SK-N-SH (cell line): ENCODE measurements at regions not wholly inside any gene's neighbourhood (a gene's known extent, or its start where the extent isn't known, plus 50 kb on each side); places are given as distances from the start of the nearest gene placed in this dataset.

Source experiments
- CTCF ChIA-PET: fragments of 300-600, 350-600 bp; formaldehyde crosslinking; extraction: SDS; loops from one replicate; lab custom pipeline; 2021; lab: Yijun Ruan, JAX
- POLR2A ChIA-PET: fragments of 350-600 bp; sonication (Branson Sonifier 250); formaldehyde crosslinking; extraction: SDS; loops from one replicate; lab custom pipeline; 2020; ENCODE audit warnings: antibody characterized with exemption, inconsistent platforms; lab: Yijun Ruan, JAX
- DNase-seq: peaks from one replicate; pipeline ENCODE4 v3.0.0; 2012
- H2AFZ ChIP-seq: fragments of 200-600 bp; sonication (generic); 2 replicates; pipeline ENCODE4 v1.8.1; 2016; ENCODE audit warnings: antibody characterized with exemption, mild to moderate bottlenecking, low read depth
- H3F3A ChIP-seq: fragments of 200-600 bp; sonication (generic); replicated peaks from 2 replicates; pipeline ENCODE3; 2016; ENCODE audit warnings: antibody characterized with exemption, mild to moderate bottlenecking; ENCODE audit not compliant: insufficient read depth
- H3K27ac ChIP-seq, 2 experiments: fragments of 200-500 bp in 1 of 2; fragments of 200-600 bp in 1 of 2; sonication (Bioruptor generic) in 1 of 2; sonication (generic), shearing (Covaris generic) in 1 of 2; 2 replicates each; pipeline versions ENCODE4 v1.5.1 to v1.6.1; 2014 to 2016; ENCODE audit warnings: low read depth in 2 of 2, inconsistent platforms in 1 of 2, low read length in 1 of 2, mild to moderate bottlenecking in 1 of 2, mixed read lengths in 1 of 2
- H3K27me3 ChIP-seq: fragments of 200-600 bp; sonication (generic), shearing (Covaris generic); 2 replicates; pipeline ENCODE4 v1.6.1; 2016; ENCODE audit warnings: mixed run types; ENCODE audit not compliant: insufficient read depth
- H3K36me3 ChIP-seq, 2 experiments: fragments of 200-500 bp in 1 of 2; fragments of 200-600 bp in 1 of 2; sonication (Bioruptor generic) in 1 of 2; sonication (generic) in 1 of 2; replicated peaks in 1 of 2; 2 replicates each; pipeline versions ENCODE3 to v1.5.1; 2014 to 2016; ENCODE audit warnings: low read length in 1 of 2, mild to moderate bottlenecking in 1 of 2; ENCODE audit not compliant: insufficient read depth in 2 of 2, control insufficient read depth in 1 of 2
- H3K4me1 ChIP-seq, 2 experiments: fragments of 200-500 bp in 1 of 2; fragments of 200-600 bp in 1 of 2; sonication (Bioruptor generic) in 1 of 2; sonication (generic), shearing (Covaris generic) in 1 of 2; 2 replicates each; pipeline versions ENCODE4 v1.5.1 to v1.6.1; 2014 to 2016; ENCODE audit warnings: low read depth in 1 of 2, low read length in 1 of 2, mixed run types in 1 of 2; ENCODE audit not compliant: insufficient read depth in 2 of 2, control insufficient read depth in 1 of 2
- H3K4me2 ChIP-seq: fragments of 200-600 bp; sonication (generic), shearing (Covaris generic); 2 replicates; pipeline ENCODE4 v1.6.1; 2017; ENCODE audit warnings: mixed run types
- H3K4me3 ChIP-seq, 2 experiments: fragments of 200-500 bp in 1 of 2; fragments of 200-600 bp in 1 of 2; sonication (Bioruptor generic) in 1 of 2; sonication (generic), shearing (Covaris generic) in 1 of 2; 2 replicates each; pipeline versions ENCODE4 v1.5.1 to v1.8.1; 2014 to 2016; ENCODE audit warnings: low read depth in 2 of 2, inconsistent platforms in 1 of 2, low read length in 1 of 2, mild to moderate bottlenecking in 1 of 2, mixed read lengths in 1 of 2, moderate library complexity in 1 of 2
- H3K79me2 ChIP-seq: fragments of 200-600 bp; sonication (generic); 2 replicates; pipeline ENCODE4 v1.8.1; 2017; ENCODE audit warnings: mild to moderate bottlenecking; ENCODE audit not compliant: insufficient read depth
- H3K9ac ChIP-seq: fragments of 200-600 bp; sonication (generic); 2 replicates; pipeline ENCODE4 v1.6.1; 2017; ENCODE audit warnings: mixed run types
- H3K9me2 ChIP-seq: fragments of 200-600 bp; sonication (generic); 2 replicates; pipeline ENCODE4 v1.6.1; 2017; ENCODE audit warnings: mixed run types
- H3K9me3 ChIP-seq: fragments of 200-600 bp; sonication (generic); 2 replicates; pipeline ENCODE4 v1.6.1; 2017; ENCODE audit warnings: mixed run types, mild to moderate bottlenecking, moderate library complexity
- H4K20me1 ChIP-seq: fragments of 200-600 bp; sonication (generic); 2 replicates; pipeline ENCODE4 v1.6.1; 2017; ENCODE audit warnings: mild to moderate bottlenecking, mixed run types; ENCODE audit not compliant: insufficient read depth
- ELF1 ChIP-seq: IDR thresholded peaks from 2 replicates; pipeline ENCODE4 v1.4.0; 2012
- EZH2phosphoT487 ChIP-seq: fragments of 200-600 bp; sonication (generic); IDR thresholded peaks from 2 replicates; pipeline ENCODE4 v1.6.1; 2017; ENCODE audit warnings: low read depth, mixed run types, mild to moderate bottlenecking, antibody characterized with exemption, moderate library complexity, borderline replicate concordance
- FOXM1 ChIP-seq: IDR thresholded peaks from 2 replicates; pipeline ENCODE4 v1.4.0; 2012; ENCODE audit warnings: low read depth, mild to moderate bottlenecking
- GABPA ChIP-seq: IDR thresholded peaks from 2 replicates; pipeline ENCODE4 v1.4.0; 2012; ENCODE audit warnings: low read depth, mild to moderate bottlenecking
- MEF2A ChIP-seq: IDR thresholded peaks from 2 replicates; pipeline ENCODE4 v1.4.0; 2012; ENCODE audit warnings: low read depth, borderline replicate concordance
- MXI1 ChIP-seq: IDR thresholded peaks from 2 replicates; pipeline ENCODE4 v1.6.1; 2012; ENCODE audit warnings: mild to moderate bottlenecking, low read depth, low read length, improper control_type of control experiment
- NFIC ChIP-seq: IDR thresholded peaks from 2 replicates; pipeline ENCODE4 v1.4.0; 2012; ENCODE audit warnings: borderline replicate concordance
- POLR2AphosphoS5 ChIP-seq: IDR thresholded peaks from 2 replicates; pipeline ENCODE4 v1.6.1; 2012; ENCODE audit warnings: low read depth, low read length
- REST ChIP-seq: IDR thresholded peaks from 2 replicates; pipeline ENCODE4 v1.6.1; 2012; ENCODE audit warnings: mild to moderate bottlenecking, low read depth, low read length, moderate library complexity
- RFX5 ChIP-seq: IDR thresholded peaks from 2 replicates; pipeline ENCODE4 v1.6.1; 2012; ENCODE audit warnings: mild to moderate bottlenecking, improper control_type of control experiment, low read length
- RXRA ChIP-seq: IDR thresholded peaks from 2 replicates; pipeline ENCODE4 v1.4.0; 2012; ENCODE audit warnings: low read depth, mild to moderate bottlenecking, borderline replicate concordance
- SMC3 ChIP-seq: IDR thresholded peaks from 2 replicates; pipeline ENCODE4 v1.6.1; 2012; ENCODE audit warnings: low read depth, low read length, improper control_type of control experiment
- TAF1 ChIP-seq: IDR thresholded peaks from 2 replicates; pipeline ENCODE4 v1.6.1; 2012; ENCODE audit warnings: low read depth, mild to moderate bottlenecking, low read length, moderate library complexity, borderline replicate concordance
- USF2 ChIP-seq: fragments of 150-350 bp; IDR thresholded peaks from 2 replicates; pipeline ENCODE4 v1.6.1; 2017; ENCODE audit warnings: antibody characterized with exemption, low read length, low read depth, borderline replicate concordance
- YY1 ChIP-seq: IDR thresholded peaks from 2 replicates; pipeline ENCODE4 v1.4.0; 2012; ENCODE audit warnings: low read depth, mild to moderate bottlenecking
- WGBS: methylation state at CpG from one replicate; pipeline ENCODE4 v1.1.6; 2017; ENCODE audit warnings: low lambda C conversion rate; 5-methylcytosine and 5-hydroxymethylcytosine counted together
- TF ChIP-seq, protein P1 (sequence below): fragments of 200-600 bp; sonication (generic); IDR thresholded peaks from 2 replicates; pipeline ENCODE4 v1.6.1; 2017; ENCODE audit warnings: antibody characterized with exemption, mild to moderate bottlenecking, moderate library complexity
- TF ChIP-seq, protein P2 (sequence below): IDR thresholded peaks from 2 replicates; pipeline ENCODE4 v1.4.0; 2012; ENCODE audit warnings: low read depth, borderline replicate concordance
- TF ChIP-seq, protein P3 (sequence below): fragments of 150-350 bp; IDR thresholded peaks from 2 replicates; pipeline ENCODE4 v1.6.1; 2016; ENCODE audit warnings: mild to moderate bottlenecking, low read depth, low read length

- Histone ChIP-seq H2AFZ (no peak overlapping the region), H3K27ac (no peak overlapping the region), H3K9me2 (no peaks in the 10 kb centered on the region), H3K9me3 (no peaks in the 10 kb centered on the region), H3K4me3 (no peak overlapping the region), H3K4me2 (no peak overlapping the region), H3K79me2 (no peaks in the 10 kb centered on the region), H3K27me3 (no peaks in the 10 kb centered on the region), H3K36me3 (no peaks in the 10 kb centered on the region), H4K20me1 (no peaks in the 10 kb centered on the region), H3K9ac (no peak overlapping the region), H3F3A (no peaks in the 10 kb centered on the region), H3K4me1 (no peaks in the 10 kb centered on the region)
- WGBS: 25% methylated on average over 5 of the region's 7 CpGs
- TF ChIP-seq FOXM1 (no peak), REST (no peak), YY1 (no peak), TAF1 (no peak), SMC3 (no peak), RXRA (no peak), POLR2AphosphoS5 (no peak), GABPA (no peak), RFX5 (no peak), NFIC (no peak), USF2 (no peak), EZH2phosphoT487 (no peak), MEF2A (no peak), ELF1 (no peak), MXI1 (no peak)
- TF ChIP-seq, protein P1, sequence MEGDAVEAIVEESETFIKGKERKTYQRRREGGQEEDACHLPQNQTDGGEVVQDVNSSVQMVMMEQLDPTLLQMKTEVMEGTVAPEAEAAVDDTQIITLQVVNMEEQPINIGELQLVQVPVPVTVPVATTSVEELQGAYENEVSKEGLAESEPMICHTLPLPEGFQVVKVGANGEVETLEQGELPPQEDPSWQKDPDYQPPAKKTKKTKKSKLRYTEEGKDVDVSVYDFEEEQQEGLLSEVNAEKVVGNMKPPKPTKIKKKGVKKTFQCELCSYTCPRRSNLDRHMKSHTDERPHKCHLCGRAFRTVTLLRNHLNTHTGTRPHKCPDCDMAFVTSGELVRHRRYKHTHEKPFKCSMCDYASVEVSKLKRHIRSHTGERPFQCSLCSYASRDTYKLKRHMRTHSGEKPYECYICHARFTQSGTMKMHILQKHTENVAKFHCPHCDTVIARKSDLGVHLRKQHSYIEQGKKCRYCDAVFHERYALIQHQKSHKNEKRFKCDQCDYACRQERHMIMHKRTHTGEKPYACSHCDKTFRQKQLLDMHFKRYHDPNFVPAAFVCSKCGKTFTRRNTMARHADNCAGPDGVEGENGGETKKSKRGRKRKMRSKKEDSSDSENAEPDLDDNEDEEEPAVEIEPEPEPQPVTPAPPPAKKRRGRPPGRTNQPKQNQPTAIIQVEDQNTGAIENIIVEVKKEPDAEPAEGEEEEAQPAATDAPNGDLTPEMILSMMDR: no peak
- TF ChIP-seq, protein P2, sequence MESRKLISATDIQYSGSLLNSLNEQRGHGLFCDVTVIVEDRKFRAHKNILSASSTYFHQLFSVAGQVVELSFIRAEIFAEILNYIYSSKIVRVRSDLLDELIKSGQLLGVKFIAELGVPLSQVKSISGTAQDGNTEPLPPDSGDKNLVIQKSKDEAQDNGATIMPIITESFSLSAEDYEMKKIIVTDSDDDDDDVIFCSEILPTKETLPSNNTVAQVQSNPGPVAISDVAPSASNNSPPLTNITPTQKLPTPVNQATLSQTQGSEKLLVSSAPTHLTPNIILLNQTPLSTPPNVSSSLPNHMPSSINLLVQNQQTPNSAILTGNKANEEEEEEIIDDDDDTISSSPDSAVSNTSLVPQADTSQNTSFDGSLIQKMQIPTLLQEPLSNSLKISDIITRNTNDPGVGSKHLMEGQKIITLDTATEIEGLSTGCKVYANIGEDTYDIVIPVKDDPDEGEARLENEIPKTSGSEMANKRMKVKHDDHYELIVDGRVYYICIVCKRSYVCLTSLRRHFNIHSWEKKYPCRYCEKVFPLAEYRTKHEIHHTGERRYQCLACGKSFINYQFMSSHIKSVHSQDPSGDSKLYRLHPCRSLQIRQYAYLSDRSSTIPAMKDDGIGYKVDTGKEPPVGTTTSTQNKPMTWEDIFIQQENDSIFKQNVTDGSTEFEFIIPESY: no peak
- TF ChIP-seq, protein P3, sequence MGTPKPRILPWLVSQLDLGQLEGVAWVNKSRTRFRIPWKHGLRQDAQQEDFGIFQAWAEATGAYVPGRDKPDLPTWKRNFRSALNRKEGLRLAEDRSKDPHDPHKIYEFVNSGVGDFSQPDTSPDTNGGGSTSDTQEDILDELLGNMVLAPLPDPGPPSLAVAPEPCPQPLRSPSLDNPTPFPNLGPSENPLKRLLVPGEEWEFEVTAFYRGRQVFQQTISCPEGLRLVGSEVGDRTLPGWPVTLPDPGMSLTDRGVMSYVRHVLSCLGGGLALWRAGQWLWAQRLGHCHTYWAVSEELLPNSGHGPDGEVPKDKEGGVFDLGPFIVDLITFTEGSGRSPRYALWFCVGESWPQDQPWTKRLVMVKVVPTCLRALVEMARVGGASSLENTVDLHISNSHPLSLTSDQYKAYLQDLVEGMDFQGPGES: no peak
- ChIA-PET POLR2A (no interaction called here), CTCF (interaction anchor here (1.1 kb wide), 1 partner anchor 9 kb away, joined by 3 read pairs; no protein-coding TSS in a partner anchor)
- no peak for DNase-seq
Measured at GRCh38 chr2:228853151-228853550, 417.9 kb downstream of the PID1 start.
